C4-2B (cell line): ENCODE measurements at regions not wholly inside any gene's neighbourhood (a gene's known extent, or its start where the extent isn't known, plus 50 kb on each side); places are given as distances from the start of the nearest gene placed in this dataset.

Source experiments
- H3K27ac ChIP-seq: fragments of 450-650 bp; 2 replicates; pipeline ENCODE4 v1.5.1; 2017
- CTCF ChIP-seq: fragments of 450-650 bp; conservative IDR thresholded peaks from 2 replicates; pipeline ENCODE4 v1.5.1; 2017; ENCODE audit warnings: mild to moderate bottlenecking
- ZFX ChIP-seq: fragments of 450-650 bp; IDR thresholded peaks from 2 replicates; pipeline ENCODE4 v1.6.1; 2017

- no peak overlapping the region for H3K27ac ChIP-seq
- TF ChIP-seq ZFX: no peak
- no peak for TF ChIP-seq CTCF
Measured at GRCh38 chr4:104766676-104767075, 272.0 kb upstream of the CXXC4 start.

GRCh38 chr4:104772849-104773248, 278.2 kb upstream of the CXXC4 start:
- H3K27ac ChIP-seq: no peak overlapping the region

GRCh38 chr4:104795264-104795939, 300.7 kb upstream of the CXXC4 start:
- no peak overlapping the region for H3K27ac ChIP-seq
- TF ChIP-seq ZFX: no peak
- TF ChIP-seq CTCF: no peak

More at GRCh38 chr4:104772849-104773248, 278.2 kb upstream of the CXXC4 start:
- TF ChIP-seq ZFX: no peak
- no peak for TF ChIP-seq CTCF

DNA sequence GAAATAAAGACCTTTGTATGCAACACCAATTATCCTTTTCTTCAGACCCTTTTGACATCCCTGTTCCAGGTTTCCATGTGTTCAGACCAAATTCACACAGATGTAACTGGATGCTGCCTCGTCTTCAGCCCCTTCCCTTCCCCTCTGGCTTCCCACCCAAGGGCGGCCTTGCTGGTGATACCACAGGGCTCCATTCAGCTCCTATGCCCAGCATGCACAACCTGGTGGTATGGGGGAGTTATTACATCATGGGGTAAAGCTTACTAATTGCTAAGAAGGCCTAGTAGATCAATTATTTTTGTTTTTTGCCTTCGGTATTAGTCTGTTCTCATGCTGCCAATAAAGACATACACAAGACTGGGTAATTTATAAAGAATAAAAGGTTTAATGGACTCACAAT, 317.0 kb upstream of the CXXC4 start:
- TF ChIP-seq CTCF: no peak
- no peak for TF ChIP-seq ZFX

DNA sequence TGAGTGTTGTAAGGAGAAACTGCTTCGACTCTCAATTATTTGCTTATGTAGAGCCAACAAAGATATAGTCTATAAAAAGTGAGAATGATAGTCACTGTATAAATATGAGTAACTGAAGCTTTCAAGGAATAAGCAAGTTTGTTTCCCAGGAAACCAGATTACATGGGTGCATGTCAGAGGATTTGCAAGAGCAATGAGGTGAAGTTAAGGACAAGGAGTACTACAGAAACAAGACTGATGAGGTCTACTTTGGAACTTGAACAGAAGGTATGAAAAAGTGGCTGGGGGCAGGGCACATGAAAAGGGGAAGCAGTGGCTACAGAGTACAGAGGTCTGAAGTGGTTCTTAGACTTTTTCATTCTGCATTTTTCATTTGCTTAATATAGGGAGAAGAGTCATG, 321.0 kb upstream of the CXXC4 start:
- TF ChIP-seq ZFX (no peak), CTCF (no peak)
- no peak overlapping the region for H3K27ac ChIP-seq

More for the DNA sequence above, 317.0 kb upstream of the CXXC4 start:
- no peak overlapping the region for H3K27ac ChIP-seq

- H3K27ac ChIP-seq: no peak overlapping the region
- no peak for TF ChIP-seq CTCF
- no peak for TF ChIP-seq ZFX
Measured at GRCh38 chr4:104818579-104818978, 323.9 kb upstream of the CXXC4 start.

DNA sequence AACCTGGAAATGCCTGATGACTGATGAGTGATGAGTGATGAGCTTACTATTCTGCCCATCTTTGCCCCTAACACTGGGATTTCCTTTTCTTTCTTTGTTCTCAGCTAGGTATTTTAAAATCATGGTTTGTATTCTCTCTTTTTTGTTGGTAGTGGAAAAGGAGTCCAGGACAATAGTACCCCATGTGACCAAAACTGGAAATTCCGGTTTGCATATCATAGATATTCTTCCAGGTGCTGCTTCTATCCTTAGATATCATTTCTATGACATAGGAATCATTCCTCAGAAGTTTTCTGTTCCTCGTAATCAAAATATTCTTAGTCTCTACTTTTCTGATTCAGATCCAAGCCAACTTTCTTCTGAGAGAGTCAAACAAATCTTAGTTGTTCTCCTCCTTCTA, 320.5 kb upstream of the TET2 start:
- TF ChIP-seq ZFX (no peak), CTCF (no peak)
- H3K27ac ChIP-seq: no peak overlapping the region
